BE2C (cell line): ENCODE measurements at regions not wholly inside any gene's neighbourhood (a gene's known extent, or its start where the extent isn't known, plus 50 kb on each side); places are given as distances from the start of the nearest gene placed in this dataset.

ENCODE experiments used
- DNase-seq: peaks from one replicate; pipeline ENCODE4 v3.0.0-alpha.2; 2020
- H3K27me3 ChIP-seq: fragments of 250-450 bp; sonication (Bioruptor Pico); 2 replicates; pipeline ENCODE4 v1.5.1; 2020; ENCODE audit warnings: mild to moderate bottlenecking
- H3K36me3 ChIP-seq: fragments of 250-450 bp; sonication (Bioruptor Pico); 2 replicates; pipeline ENCODE4 v1.5.1; 2020; ENCODE audit warnings: mild to moderate bottlenecking
- H3K4me1 ChIP-seq: fragments of 250-450 bp; sonication (Bioruptor Pico); 2 replicates; pipeline ENCODE4 v1.5.1; 2020
- H3K4me3 ChIP-seq: 2 replicates; pipeline ENCODE4 v1.5.1; 2011; ENCODE audit warnings: low read depth, low read length
- H3K9me3 ChIP-seq: fragments of 250-450 bp; sonication (Bioruptor Pico); 2 replicates; pipeline ENCODE4 v1.5.1; 2020
- CTCF ChIP-seq: IDR thresholded peaks from 2 replicates; pipeline ENCODE4 v1.5.1; 2012; ENCODE audit warnings: mild to moderate bottlenecking, low read depth, low read length

GRCh38 chr2:42987112-42987922 is 194.9 kb upstream of the HAAO start:
- Histone ChIP-seq H3K36me3 (no peaks in the 10 kb centered on the region), H3K4me1 (peaks cover 6% of the 10 kb centered on the region; the same call in 1 of the 2 replicates), H3K27me3 (no peaks in the 10 kb centered on the region), H3K9me3 (no peaks in the 10 kb centered on the region), H3K4me3 (no peak overlapping the region)
- no peak for DNase-seq
- no peak for TF ChIP-seq CTCF

DNA sequence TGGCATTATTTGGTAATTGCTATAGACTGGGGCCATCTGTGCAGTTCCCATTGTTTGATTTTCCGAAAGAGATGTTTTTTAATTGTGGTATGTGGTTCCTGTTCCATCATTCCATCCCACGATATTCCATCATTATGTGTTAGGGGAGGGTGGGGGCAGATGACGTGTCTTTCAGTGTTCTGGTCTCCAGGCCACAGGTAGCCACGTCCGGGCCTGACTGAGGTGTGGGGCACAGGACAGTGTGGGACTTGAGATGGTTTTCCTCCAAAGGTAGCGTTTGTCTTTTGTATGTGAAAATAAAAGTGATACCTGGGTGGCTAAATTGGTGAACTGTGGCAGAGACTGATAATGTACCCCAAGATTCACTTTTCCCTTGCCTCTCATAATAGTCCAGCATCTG is 192.2 kb upstream of the HAAO start:
- no peak overlapping the region for H3K4me3 ChIP-seq
- TF ChIP-seq CTCF = no peak
- no peak for DNase-seq

GRCh38 chr2:42984081-42984480 is 191.7 kb upstream of the HAAO start:
- Histone ChIP-seq H3K4me1 (peaks cover 6% of the 10 kb centered on the region; the same call in 1 of the 2 replicates), H3K9me3 (peaks cover 3% of the 10 kb centered on the region), H3K27me3 (no peaks in the 10 kb centered on the region), H3K4me3 (no peak overlapping the region), H3K36me3 (no peaks in the 10 kb centered on the region)
- TF ChIP-seq CTCF = no peak
- DNase-seq = no peak

More for the DNA sequence above, 192.2 kb upstream of the HAAO start:
- H3K4me1 ChIP-seq = peaks cover 6% of the 10 kb centered on the region; the same call in 1 of the 2 replicates
- no peaks in the 10 kb centered on the region for H3K36me3 ChIP-seq
- peaks cover 3% of the 10 kb centered on the region for H3K9me3 ChIP-seq
- no peaks in the 10 kb centered on the region for H3K27me3 ChIP-seq

DNA sequence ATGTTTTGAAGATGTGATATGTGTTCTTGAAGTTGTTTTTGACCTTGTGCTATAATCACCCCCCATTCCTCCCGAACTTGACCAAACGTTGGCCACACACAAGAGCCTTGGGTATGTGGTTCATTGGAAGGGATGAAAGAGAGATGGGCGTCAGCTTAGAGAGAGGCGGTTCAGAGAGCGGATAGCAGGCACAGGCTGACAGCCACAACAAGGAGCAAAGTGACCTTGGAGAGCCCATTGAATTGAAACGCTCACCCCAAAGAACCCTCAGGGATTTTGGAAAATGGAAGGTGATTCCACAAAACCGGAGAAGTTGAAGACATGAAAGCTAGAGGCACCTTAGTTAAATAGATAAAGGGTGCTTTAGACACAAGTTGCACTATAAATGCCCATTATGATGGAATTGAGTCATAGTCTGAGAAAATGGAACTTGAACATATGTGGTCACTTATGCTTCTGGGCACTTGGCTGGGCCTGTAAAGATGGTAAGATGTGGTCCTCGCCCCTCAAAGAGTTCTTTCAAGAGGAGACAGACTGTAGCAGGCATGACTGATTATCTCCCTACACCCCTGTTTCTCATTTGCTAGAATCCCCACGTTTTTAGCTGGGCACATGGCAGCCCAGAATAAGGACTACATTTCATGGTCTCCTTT is 188.5 kb upstream of the HAAO start:
- Histone ChIP-seq H3K4me3 (no peak overlapping the region), H3K9me3 (peaks cover 3% of the 10 kb centered on the region), H3K27me3 (no peaks in the 10 kb centered on the region), H3K36me3 (no peaks in the 10 kb centered on the region), H3K4me1 (peaks cover 6% of the 10 kb centered on the region; the same call in 1 of the 2 replicates)
- TF ChIP-seq CTCF = no peak
- DNase-seq = no peak

GRCh38 chr2:42979870-42980763 is 187.7 kb upstream of the HAAO start:
- no peak for TF ChIP-seq CTCF
- no peak for DNase-seq
- peaks cover 3% of the 10 kb centered on the region for H3K9me3 ChIP-seq
- H3K27me3 ChIP-seq = no peaks in the 10 kb centered on the region
- peaks cover 6% of the 10 kb centered on the region; the same call in 1 of the 2 replicates for H3K4me1 ChIP-seq
- H3K36me3 ChIP-seq = no peaks in the 10 kb centered on the region
- no peak overlapping the region for H3K4me3 ChIP-seq
